GM23338 (cell line): ENCODE measurements at regions not wholly inside any gene's neighbourhood (a gene's known extent, or its start where the extent isn't known, plus 50 kb on each side); places are given as distances from the start of the nearest gene placed in this dataset.

Source experiments
- EZH2 ChIP-seq: fragments of 200-600 bp; sonication (generic); IDR thresholded peaks from one replicate; pipeline ENCODE4 v1.8.0; 2017; ENCODE audit warnings: antibody characterized with exemption, mild to moderate bottlenecking, low read depth; ENCODE audit not compliant: unreplicated experiment
- EZH2phosphoT487 ChIP-seq: fragments of 200-600 bp; sonication (generic); IDR thresholded peaks from one replicate; pipeline ENCODE4 v1.8.1; 2018; ENCODE audit warnings: antibody characterized with exemption; ENCODE audit not compliant: unreplicated experiment
- POLR2AphosphoS5 ChIP-seq: IDR thresholded peaks from 2 replicates; pipeline ENCODE4 v1.6.1; 2016; ENCODE audit warnings: antibody characterized with exemption, low read depth
- TF ChIP-seq, protein P1 (sequence below), 2 experiments: fragments of 200-600 bp in 1 of 2; sonication (generic) in 1 of 2; conservative IDR thresholded peaks; 2 replicates each; pipeline versions ENCODE4 v1.5.1 to v1.6.1; 2016 to 2017; ENCODE audit warnings: antibody characterized with exemption in 2 of 2, low read depth in 2 of 2, mild to moderate bottlenecking in 2 of 2, moderate library complexity in 1 of 2
- TF ChIP-seq, protein P2 (sequence below): IDR thresholded peaks from 2 replicates; pipeline ENCODE4 v1.6.1; 2016; ENCODE audit warnings: antibody characterized with exemption
- TF ChIP-seq, protein P3 (sequence below): IDR thresholded peaks from one replicate; pipeline ENCODE4 v1.6.1; 2018; ENCODE audit warnings: antibody characterized with exemption; ENCODE audit not compliant: unreplicated experiment

DNA sequence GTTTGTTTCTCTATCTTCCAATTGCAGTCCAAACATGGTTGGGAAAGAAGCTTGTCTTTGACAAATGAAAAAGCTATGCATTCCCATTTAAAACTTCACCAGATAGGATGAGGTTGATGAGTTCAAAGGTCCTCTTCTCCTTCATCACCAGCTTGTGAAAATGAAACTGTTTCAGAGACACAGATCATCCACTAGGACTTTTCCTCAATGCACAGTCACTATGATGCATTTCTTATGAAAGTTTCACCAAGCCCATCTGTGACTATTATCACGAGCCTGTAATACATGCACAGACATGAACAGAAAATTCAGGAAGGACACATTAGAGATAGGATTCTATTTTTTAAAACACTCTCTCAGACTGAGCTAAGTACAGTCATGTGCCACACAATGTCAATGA is 644.4 kb downstream of the PLCL1 start:
- TF ChIP-seq, protein P1, sequence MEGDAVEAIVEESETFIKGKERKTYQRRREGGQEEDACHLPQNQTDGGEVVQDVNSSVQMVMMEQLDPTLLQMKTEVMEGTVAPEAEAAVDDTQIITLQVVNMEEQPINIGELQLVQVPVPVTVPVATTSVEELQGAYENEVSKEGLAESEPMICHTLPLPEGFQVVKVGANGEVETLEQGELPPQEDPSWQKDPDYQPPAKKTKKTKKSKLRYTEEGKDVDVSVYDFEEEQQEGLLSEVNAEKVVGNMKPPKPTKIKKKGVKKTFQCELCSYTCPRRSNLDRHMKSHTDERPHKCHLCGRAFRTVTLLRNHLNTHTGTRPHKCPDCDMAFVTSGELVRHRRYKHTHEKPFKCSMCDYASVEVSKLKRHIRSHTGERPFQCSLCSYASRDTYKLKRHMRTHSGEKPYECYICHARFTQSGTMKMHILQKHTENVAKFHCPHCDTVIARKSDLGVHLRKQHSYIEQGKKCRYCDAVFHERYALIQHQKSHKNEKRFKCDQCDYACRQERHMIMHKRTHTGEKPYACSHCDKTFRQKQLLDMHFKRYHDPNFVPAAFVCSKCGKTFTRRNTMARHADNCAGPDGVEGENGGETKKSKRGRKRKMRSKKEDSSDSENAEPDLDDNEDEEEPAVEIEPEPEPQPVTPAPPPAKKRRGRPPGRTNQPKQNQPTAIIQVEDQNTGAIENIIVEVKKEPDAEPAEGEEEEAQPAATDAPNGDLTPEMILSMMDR (conservative IDR thresholded peaks at IDR 0.05; ENCODE audit: low read depth in 2 of 2), result no peak
- TF ChIP-seq EZH2, result no peak
- TF ChIP-seq EZH2phosphoT487, result no peak
- TF ChIP-seq POLR2AphosphoS5, result no peak
- TF ChIP-seq, protein P2, sequence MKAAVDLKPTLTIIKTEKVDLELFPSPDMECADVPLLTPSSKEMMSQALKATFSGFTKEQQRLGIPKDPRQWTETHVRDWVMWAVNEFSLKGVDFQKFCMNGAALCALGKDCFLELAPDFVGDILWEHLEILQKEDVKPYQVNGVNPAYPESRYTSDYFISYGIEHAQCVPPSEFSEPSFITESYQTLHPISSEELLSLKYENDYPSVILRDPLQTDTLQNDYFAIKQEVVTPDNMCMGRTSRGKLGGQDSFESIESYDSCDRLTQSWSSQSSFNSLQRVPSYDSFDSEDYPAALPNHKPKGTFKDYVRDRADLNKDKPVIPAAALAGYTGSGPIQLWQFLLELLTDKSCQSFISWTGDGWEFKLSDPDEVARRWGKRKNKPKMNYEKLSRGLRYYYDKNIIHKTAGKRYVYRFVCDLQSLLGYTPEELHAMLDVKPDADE, result no peak
- TF ChIP-seq, protein P3, sequence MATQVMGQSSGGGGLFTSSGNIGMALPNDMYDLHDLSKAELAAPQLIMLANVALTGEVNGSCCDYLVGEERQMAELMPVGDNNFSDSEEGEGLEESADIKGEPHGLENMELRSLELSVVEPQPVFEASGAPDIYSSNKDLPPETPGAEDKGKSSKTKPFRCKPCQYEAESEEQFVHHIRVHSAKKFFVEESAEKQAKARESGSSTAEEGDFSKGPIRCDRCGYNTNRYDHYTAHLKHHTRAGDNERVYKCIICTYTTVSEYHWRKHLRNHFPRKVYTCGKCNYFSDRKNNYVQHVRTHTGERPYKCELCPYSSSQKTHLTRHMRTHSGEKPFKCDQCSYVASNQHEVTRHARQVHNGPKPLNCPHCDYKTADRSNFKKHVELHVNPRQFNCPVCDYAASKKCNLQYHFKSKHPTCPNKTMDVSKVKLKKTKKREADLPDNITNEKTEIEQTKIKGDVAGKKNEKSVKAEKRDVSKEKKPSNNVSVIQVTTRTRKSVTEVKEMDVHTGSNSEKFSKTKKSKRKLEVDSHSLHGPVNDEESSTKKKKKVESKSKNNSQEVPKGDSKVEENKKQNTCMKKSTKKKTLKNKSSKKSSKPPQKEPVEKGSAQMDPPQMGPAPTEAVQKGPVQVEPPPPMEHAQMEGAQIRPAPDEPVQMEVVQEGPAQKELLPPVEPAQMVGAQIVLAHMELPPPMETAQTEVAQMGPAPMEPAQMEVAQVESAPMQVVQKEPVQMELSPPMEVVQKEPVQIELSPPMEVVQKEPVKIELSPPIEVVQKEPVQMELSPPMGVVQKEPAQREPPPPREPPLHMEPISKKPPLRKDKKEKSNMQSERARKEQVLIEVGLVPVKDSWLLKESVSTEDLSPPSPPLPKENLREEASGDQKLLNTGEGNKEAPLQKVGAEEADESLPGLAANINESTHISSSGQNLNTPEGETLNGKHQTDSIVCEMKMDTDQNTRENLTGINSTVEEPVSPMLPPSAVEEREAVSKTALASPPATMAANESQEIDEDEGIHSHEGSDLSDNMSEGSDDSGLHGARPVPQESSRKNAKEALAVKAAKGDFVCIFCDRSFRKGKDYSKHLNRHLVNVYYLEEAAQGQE, result no peak
